Endothelial cell of umbilical vein (primary cell): ENCODE measurements at regions not wholly inside any gene's neighbourhood (a gene's known extent, or its start where the extent isn't known, plus 50 kb on each side); places are given as distances from the start of the nearest gene placed in this dataset.

ENCODE experiments used
- BruUV-seq: library from RNA; stranded (reverse); fragments of 400-500 nt; replicated peaks from 2 replicates; lab custom pipeline; 2021; lab: Mats Ljungman, UMichigan
- CTCF ChIA-PET: fragments of 300-600, 350-600 bp; sonication (Branson Sonifier 250); formaldehyde crosslinking; loops from one replicate; lab custom pipeline; 2021; ENCODE audit warnings: antibody characterized with exemption, inconsistent platforms; lab: Charles Lee
- POLR2A ChIA-PET: fragments of 300-600, 350-600 bp; sonication (Branson Sonifier 250); formaldehyde crosslinking; loops from one replicate; lab custom pipeline; 2021; ENCODE audit warnings: antibody characterized with exemption, inconsistent platforms; lab: Charles Lee
- DNase-seq: peaks from one replicate; pipeline ENCODE4 v3.0.0-alpha.2; 2011; ENCODE audit warnings: low read depth, low spot score
- FAIRE-seq: peaks from 2 replicates; lab custom pipeline; 2011; peaks lifted over from hg19 to GRCh38; lab: Jason Lieb, UNC
- H2AFZ ChIP-seq: 2 replicates; pipeline ENCODE4 v1.6.0; 2012; ENCODE audit warnings: low read depth, low read length, control low read depth, inconsistent platforms
- H3K27ac ChIP-seq: 2 replicates; pipeline ENCODE4 v1.5.1; 2011; ENCODE audit warnings: low read depth, mild to moderate bottlenecking, control low read depth, low read length, moderate library complexity; ENCODE audit not compliant: insufficient read depth
- H3K27me3 ChIP-seq, 2 experiments: 2 replicates each; pipeline versions ENCODE4 v1.6.0 to v1.6.1; 2011; ENCODE audit warnings: low read length in 2 of 2, mixed read lengths in 1 of 2; ENCODE audit not compliant: control insufficient read depth in 2 of 2, insufficient read depth in 2 of 2
- H3K36me3 ChIP-seq, 2 experiments: 2 replicates in 1 of 2; 3 replicates in 1 of 2; pipeline ENCODE4 v1.5.1; 2011; ENCODE audit warnings: low read length in 2 of 2, mild to moderate bottlenecking in 1 of 2, moderate library complexity in 1 of 2; ENCODE audit not compliant: control insufficient read depth in 2 of 2, insufficient read depth in 2 of 2; ENCODE audit errors: extremely low read depth in 1 of 2
- H3K4me1 ChIP-seq: 3 replicates; pipeline ENCODE4 v1.5.1; 2011; ENCODE audit warnings: mild to moderate bottlenecking, low read length; ENCODE audit not compliant: control insufficient read depth, insufficient read depth; ENCODE audit errors: extremely low read depth
- H3K4me2 ChIP-seq: 2 replicates; pipeline ENCODE4 v1.6.1; 2011; ENCODE audit warnings: low read length, control low read depth, mixed read lengths; ENCODE audit not compliant: insufficient read depth
- H3K4me3 ChIP-seq, 3 experiments: fragments of 200-600 bp in 1 of 3; sonication (generic), shearing (Covaris generic) in 1 of 3; replicated peaks in 1 of 3; 2 replicates each; pipeline ENCODE4 v1.5.1; 2011 to 2016; ENCODE audit warnings: control low read depth in 3 of 3, low read length in 3 of 3, mild to moderate bottlenecking in 2 of 3, inconsistent platforms in 1 of 3, low read depth in 1 of 3, moderate library complexity in 1 of 3; ENCODE audit not compliant: insufficient read depth in 1 of 3
- H3K79me2 ChIP-seq: 2 replicates; pipeline ENCODE4 v1.6.0; 2012; ENCODE audit warnings: low read length, inconsistent platforms; ENCODE audit not compliant: control insufficient read depth, insufficient read depth
- H3K9ac ChIP-seq: replicated peaks from 2 replicates; pipeline ENCODE3; 2011; ENCODE audit warnings: low read length, control low read depth; ENCODE audit not compliant: insufficient read depth; ENCODE audit errors: extremely low read depth
- H3K9me1 ChIP-seq: replicated peaks from 3 replicates; pipeline ENCODE4 v1.6.0; 2011; ENCODE audit warnings: mild to moderate bottlenecking, low read length; ENCODE audit not compliant: control insufficient read depth, insufficient read depth; ENCODE audit errors: extremely low read depth
- H3K9me3 ChIP-seq: replicated peaks from 2 replicates; pipeline ENCODE4 v1.5.1; 2012; ENCODE audit warnings: low read length, inconsistent platforms; ENCODE audit not compliant: control insufficient read depth, insufficient read depth
- H4K20me1 ChIP-seq: replicated peaks from 2 replicates; pipeline ENCODE3; 2011; ENCODE audit warnings: mild to moderate bottlenecking, low read length; ENCODE audit not compliant: control insufficient read depth, insufficient read depth; ENCODE audit errors: extremely low read depth
- EZH2 ChIP-seq: IDR thresholded peaks from 2 replicates; pipeline ENCODE4 v1.6.1; 2012; ENCODE audit warnings: borderline replicate concordance, low read depth, mild to moderate bottlenecking, moderate library complexity, low read length, inconsistent platforms; ENCODE audit not compliant: severe bottlenecking
- FOS ChIP-seq: IDR thresholded peaks from 2 replicates; pipeline ENCODE4 v1.6.1; 2011; ENCODE audit warnings: mild to moderate bottlenecking, low read length, moderate library complexity, borderline replicate concordance; ENCODE audit not compliant: insufficient read depth
- GATA2 ChIP-seq: IDR thresholded peaks from 2 replicates; pipeline ENCODE4 v1.7.0; 2011; ENCODE audit warnings: low read depth, mild to moderate bottlenecking, moderate library complexity, mixed read lengths, low read length; ENCODE audit not compliant: insufficient read length, insufficient read depth
- JUN ChIP-seq: IDR thresholded peaks from 2 replicates; pipeline ENCODE4 v1.6.1; 2011; ENCODE audit warnings: borderline replicate concordance, low read depth; ENCODE audit not compliant: insufficient read length, insufficient read depth
- dilution Hi-C: fragments of 300-500 bp; cut with MboI; formaldehyde crosslinking; loops from one replicate; pipeline ENCODE4 v1.15.0; 2019; ENCODE audit warnings: low sequenced_read_pairs; ENCODE audit not compliant: extremely low pct_ligation_motif_present
- intact Hi-C: fragments of 100-400 bp; cut with micrococcal nuclease; formaldehyde crosslinking; loops from one replicate; pipeline ENCODE4 v1.10.0; 2022

- intact Hi-C loops, result no loop called here
- H3K9me1 ChIP-seq, result no peaks in the 10 kb centered on the region
- DNase-seq (no peak), FAIRE-seq (no peak)
- H3K4me3 ChIP-seq, result no peak overlapping the region
- H4K20me1 ChIP-seq, result no peaks in the 10 kb centered on the region
- no peak overlapping the region for H2AFZ ChIP-seq
- ChIA-PET POLR2A (no interaction called here), CTCF (no interaction called here)
- no peaks in the 10 kb centered on the region for H3K36me3 ChIP-seq
- no peaks in the 10 kb centered on the region for H3K79me2 ChIP-seq
- H3K4me1 ChIP-seq, result no peaks in the 10 kb centered on the region
- no peak overlapping the region for H3K9ac ChIP-seq
- no peak overlapping the region for H3K4me2 ChIP-seq
- BruUV-seq, result no TSS peak
- TF ChIP-seq FOS (peak; percentile 90), GATA2 (no peak), JUN (peak; percentile 32), EZH2 (no peak)
- dilution Hi-C loops, result no loop called here
- H3K27ac ChIP-seq, result no peak overlapping the region
- H3K9me3 ChIP-seq, result no peaks in the 10 kb centered on the region
- H3K27me3 ChIP-seq, result no peaks in the 10 kb centered on the region
Observed at GRCh38 chr6:74366634-74367033, 670.6 kb downstream of the CD109 start.

GRCh38 chr6:74362391-74362790 lies 666.4 kb downstream of the CD109 start:
- no peak for FAIRE-seq
- no peaks in the 10 kb centered on the region for H3K9me1 ChIP-seq
- intact Hi-C loops (no loop called here), dilution Hi-C loops (no loop called here)
- no peak for TF ChIP-seq JUN
- ChIA-PET POLR2A (no interaction called here), CTCF (interaction anchor here (1.2 kb wide), 1 partner anchor 9 kb away, joined by 3 read pairs; no protein-coding TSS in a partner anchor)
- DNase-seq, result no peak
- no peaks in the 10 kb centered on the region for H3K4me1 ChIP-seq
- BruUV-seq, result no TSS peak
- no peak overlapping the region for H3K4me3 ChIP-seq
- H3K36me3 ChIP-seq, result no peaks in the 10 kb centered on the region
- no peak overlapping the region for H3K9ac ChIP-seq
- no peak overlapping the region for H3K4me2 ChIP-seq
- no peaks in the 10 kb centered on the region for H3K9me3 ChIP-seq
- H3K79me2 ChIP-seq, result no peaks in the 10 kb centered on the region
- no peak overlapping the region for H3K27ac ChIP-seq
- H4K20me1 ChIP-seq, result no peaks in the 10 kb centered on the region
- no peaks in the 10 kb centered on the region for H3K27me3 ChIP-seq
- H2AFZ ChIP-seq, result no peak overlapping the region
